Activated B cell treated with CpG ODN at 0.5 μM for 24 hours (primary cell): ENCODE measurements at regions not wholly inside any gene's neighbourhood (a gene's known extent, or its start where the extent isn't known, plus 50 kb on each side); places are given as distances from the start of the nearest gene placed in this dataset.

Experiments
- ATAC-seq: fragments of 200-7000 bp; cut with Tn5 transposase; one replicate; pipeline ENCODE4 v1.10.0; 2021; ENCODE audit warnings: low read depth, mild to moderate bottlenecking, moderate library complexity
- CTCF ChIA-PET: fragments of 350-600 bp; sonication (Branson Sonifier 250); formaldehyde crosslinking; loops from one replicate; lab custom pipeline; 2021; ENCODE audit warnings: antibody characterized with exemption; lab: Charles Lee
- POLR2A ChIA-PET: fragments of 350-600 bp; sonication (Branson Sonifier 250); formaldehyde crosslinking; loops from one replicate; lab custom pipeline; 2021; ENCODE audit warnings: antibody characterized with exemption; lab: Charles Lee
- DNase-seq: peaks from one replicate; pipeline ENCODE4 v3.0.0; 2022
- H3K27ac Mint-ChIP-seq: one replicate; pipeline ENCODE4 v1.8.0; 2020; ENCODE audit warnings: mixed read lengths
- H3K27me3 Mint-ChIP-seq: one replicate; pipeline ENCODE4 v1.8.0; 2021; ENCODE audit warnings: mixed read lengths
- H3K36me3 Mint-ChIP-seq: one replicate; pipeline ENCODE4 v1.8.0; 2021; ENCODE audit warnings: low read depth, mixed read lengths
- H3K4me1 Mint-ChIP-seq: one replicate; pipeline ENCODE4 v1.8.0; 2021; ENCODE audit warnings: mixed read lengths
- H3K4me3 Mint-ChIP-seq: one replicate; pipeline ENCODE4 v1.8.0; 2020; ENCODE audit warnings: mild to moderate bottlenecking, mixed read lengths
- H3K9me3 Mint-ChIP-seq: one replicate; pipeline ENCODE4 v1.8.0; 2020; ENCODE audit warnings: mixed read lengths
- CTCF ChIP-seq: fragments of 200-600 bp; IDR thresholded peaks from one replicate; pipeline ENCODE4 v1.8.0; 2022; ENCODE audit warnings: antibody characterized with exemption, mild to moderate bottlenecking
- intact Hi-C: fragments of 100-400 bp; cut with micrococcal nuclease; formaldehyde crosslinking; loops from one replicate; pipeline ENCODE4 v1.15.1; 2024

GRCh38 chr12:92337128-92337527 lies 191.5 kb upstream of the BTG1 start:
- ChIA-PET POLR2A (interaction anchor here (1.0 kb wide), 1 partner anchor 165 kb away, joined by 4 read pairs; no protein-coding TSS in a partner anchor), CTCF (no interaction called here)
- Mint-ChIP-seq H3K4me1 (peaks cover 57% of the 10 kb centered on the region), H3K27me3 (no peaks in the 10 kb centered on the region), H3K36me3 (no peaks in the 10 kb centered on the region), H3K4me3 (no peak overlapping the region), H3K9me3 (no peaks in the 10 kb centered on the region), H3K27ac (no peak overlapping the region)
- no peak for ATAC-seq
- intact Hi-C loops: no loop called here
- TF ChIP-seq CTCF: no peak
- no peak for DNase-seq

GRCh38 chr12:92336641-92337040 lies 191.0 kb upstream of the BTG1 start:
- Mint-ChIP-seq H3K27ac (no peak overlapping the region), H3K27me3 (no peaks in the 10 kb centered on the region), H3K4me1 (peaks cover 53% of the 10 kb centered on the region), H3K9me3 (no peaks in the 10 kb centered on the region), H3K36me3 (no peaks in the 10 kb centered on the region), H3K4me3 (no peak overlapping the region)
- DNase-seq: no peak
- POLR2A ChIA-PET: interaction anchor here (1.0 kb wide), 1 partner anchor 164 kb away, joined by 4 read pairs; no protein-coding TSS in a partner anchor
- CTCF ChIA-PET: no interaction called here
- ATAC-seq: no peak
- intact Hi-C loops: no loop called here
- no peak for TF ChIP-seq CTCF

GRCh38 chr12:92335831-92336230 lies 190.2 kb upstream of the BTG1 start:
- no peaks in the 10 kb centered on the region for H3K27me3 Mint-ChIP-seq
- CTCF ChIA-PET: no interaction called here

GRCh38 chr12:92334552-92334951 lies 188.9 kb upstream of the BTG1 start:
- no peak for TF ChIP-seq CTCF
- Mint-ChIP-seq H3K4me1 (peaks cover 33% of the 10 kb centered on the region), H3K27me3 (no peaks in the 10 kb centered on the region), H3K27ac (no peak overlapping the region), H3K9me3 (no peaks in the 10 kb centered on the region), H3K36me3 (no peaks in the 10 kb centered on the region), H3K4me3 (no peak overlapping the region)
- POLR2A ChIA-PET: interaction anchor here (0.6 to 2.7 kb wide), 5 partner anchors 9 to 188 kb away, joined by 3 to 14 read pairs (median 6); partner anchors contain the start of gene BTG1
- no peak for ATAC-seq
- CTCF ChIA-PET: no interaction called here
- intact Hi-C loops: no loop called here
- DNase-seq: no peak

More at GRCh38 chr12:92335831-92336230, 190.2 kb upstream of the BTG1 start:
- TF ChIP-seq CTCF: no peak
- H3K27ac Mint-ChIP-seq: no peak overlapping the region
- H3K4me1 Mint-ChIP-seq: peaks cover 45% of the 10 kb centered on the region
- no peaks in the 10 kb centered on the region for H3K36me3 Mint-ChIP-seq
- H3K4me3 Mint-ChIP-seq: no peak overlapping the region
- DNase-seq (no peak), ATAC-seq (no peak)
- intact Hi-C loops: no loop called here
- POLR2A ChIA-PET: interaction anchor here (1.3 to 2.7 kb wide), 4 partner anchors 16 to 190 kb away, joined by 4 to 14 read pairs (median 8); partner anchors contain the start of gene BTG1
- no peaks in the 10 kb centered on the region for H3K9me3 Mint-ChIP-seq

- no peak for DNase-seq
- intact Hi-C loops: no loop called here
- POLR2A ChIA-PET: interaction anchor here (0.9 to 1.4 kb wide), 2 partner anchors 32 to 187 kb away, joined by 3 to 4 read pairs; partner anchors contain the start of gene BTG1
- Mint-ChIP-seq H3K4me3 (no peak overlapping the region), H3K27me3 (no peaks in the 10 kb centered on the region), H3K36me3 (no peaks in the 10 kb centered on the region), H3K27ac (no peak overlapping the region), H3K9me3 (no peaks in the 10 kb centered on the region), H3K4me1 (peaks cover 26% of the 10 kb centered on the region)
- CTCF ChIA-PET: no interaction called here
- no peak for ATAC-seq
- TF ChIP-seq CTCF: no peak
Measured at GRCh38 chr12:92332552-92332951, 186.9 kb upstream of the BTG1 start.
